ENCODE measurements at regions not wholly inside any gene's neighbourhood (a gene's known extent, or its start where the extent isn't known, plus 50 kb on each side); places are given as distances from the start of the nearest gene placed in this dataset.
A peak's percentile ranks its signal among the peaks of the same experiment; 100 is the strongest.

GRCh38 chr5:73311291-73312110 is 137.1 kb downstream of the FOXD1 start:
- Histone ChIP-seq H3K27me3 (peaks cover 85% of the 10 kb centered on the region), H3K27ac (peak overlapping the region in 1 of 4 donors; percentile 12), H3K4me3 (peak overlapping the region in 1 of 2 donors; percentile 10), H3K36me3 (no peaks in the 10 kb centered on the region), H3K9me3 (no peaks in the 10 kb centered on the region), H3K4me1 (peaks cover 0 to 17% (median 9%) of the 10 kb centered on the region in 3 donors)
- TF ChIP-seq POLR2AphosphoS5 (IDR thresholded peaks at IDR 0.05) (no peak), CTCF (IDR thresholded peaks at IDR 0.05) (no peak), POLR2A (IDR thresholded peaks at IDR 0.05) (no peak), EP300 (IDR thresholded peaks at IDR 0.05) (no peak)
- ATAC-seq = peak; percentile 67
- 6 to 13% methylated on average over 11 to 15 of the region's 31 CpGs for WGBS, 2 donors (ENCODE audit: low coverage in 1 of 2)

GRCh38 chr5:73307645-73308355 is 134.8 kb downstream of the TMEM174 start:
- 67 to 87% methylated on average over 4 of the region's 4 CpGs for WGBS, 2 donors (ENCODE audit: low coverage in 1 of 2)
- H3K4me3 ChIP-seq = no peak overlapping the region
- peaks cover 95% of the 10 kb centered on the region for H3K27me3 ChIP-seq
- H3K4me1 ChIP-seq = peaks cover 0 to 28% (median 14%) of the 10 kb centered on the region in 3 donors
- no peak for TF ChIP-seq POLR2A (IDR thresholded peaks at IDR 0.05)
- no peak for TF ChIP-seq POLR2AphosphoS5 (IDR thresholded peaks at IDR 0.05)
- ATAC-seq = no peak
- no peak overlapping the region for H3K27ac ChIP-seq
- no peaks in the 10 kb centered on the region for H3K36me3 ChIP-seq
- H3K9me3 ChIP-seq = no peaks in the 10 kb centered on the region

GRCh38 chr5:73306741-73307275 is 133.8 kb downstream of the TMEM174 start:
- peaks cover 95% of the 10 kb centered on the region for H3K27me3 ChIP-seq
- ATAC-seq = no peak
- no peak overlapping the region for H3K27ac ChIP-seq
- no peak overlapping the region for H3K4me3 ChIP-seq
- H3K36me3 ChIP-seq = no peaks in the 10 kb centered on the region
- no peak for TF ChIP-seq POLR2A (IDR thresholded peaks at IDR 0.05)
- TF ChIP-seq CTCF (IDR thresholded peaks at IDR 0.05) = no peak
- 58 to 81% methylated on average over 2 to 6 of the region's 7 CpGs for WGBS, 2 donors (ENCODE audit: low coverage in 1 of 2)
- H3K4me1 ChIP-seq = peaks cover 0 to 19% (median 12%) of the 10 kb centered on the region in 3 donors
- H3K9me3 ChIP-seq = no peaks in the 10 kb centered on the region

GRCh38 chr5:73306078-73306719 is 133.2 kb downstream of the TMEM174 start:
- 68% methylated on average over 3 to 4 of the region's 4 CpGs for WGBS, 2 donors (ENCODE audit: low coverage in 1 of 2)
- Histone ChIP-seq H3K27ac (no peak overlapping the region), H3K9me3 (no peaks in the 10 kb centered on the region), H3K36me3 (no peaks in the 10 kb centered on the region), H3K4me3 (no peak overlapping the region), H3K27me3 (peaks cover 95% of the 10 kb centered on the region), H3K4me1 (peaks cover 0 to 13% (median 6%) of the 10 kb centered on the region in 3 donors)
- ATAC-seq = no peak
- no peak for TF ChIP-seq POLR2AphosphoS5 (IDR thresholded peaks at IDR 0.05)
- no peak for TF ChIP-seq EP300 (IDR thresholded peaks at IDR 0.05)
- TF ChIP-seq CTCF (IDR thresholded peaks at IDR 0.05) = no peak
- TF ChIP-seq POLR2A (IDR thresholded peaks at IDR 0.05) = no peak

- no peak overlapping the region for H3K4me3 ChIP-seq
- peaks cover 95% of the 10 kb centered on the region for H3K27me3 ChIP-seq
- H3K27ac ChIP-seq = no peak overlapping the region
- H3K9me3 ChIP-seq = no peaks in the 10 kb centered on the region
- no peak for ATAC-seq
- no peak for TF ChIP-seq POLR2AphosphoS5 (IDR thresholded peaks at IDR 0.05)
- no peak for TF ChIP-seq CTCF (IDR thresholded peaks at IDR 0.05)
- TF ChIP-seq POLR2A (IDR thresholded peaks at IDR 0.05) = no peak
- TF ChIP-seq EP300 (IDR thresholded peaks at IDR 0.05) = no peak
- no peaks in the 10 kb centered on the region for H3K36me3 ChIP-seq
- WGBS, 2 donors (ENCODE audit: low coverage in 1 of 2) = 79 to 83% methylated on average over 2 to 3 of the region's 3 CpGs
- H3K4me1 ChIP-seq = peaks cover 0 to 17% (median 5%) of the 10 kb centered on the region in 3 donors
Measured at GRCh38 chr5:73305386-73305785, 132.4 kb downstream of the TMEM174 start.
